ENCODE measurements at regions not wholly inside any gene's neighbourhood (a gene's known extent, or its start where the extent isn't known, plus 50 kb on each side); places are given as distances from the start of the nearest gene placed in this dataset.

GRCh38 chr14:36013483-36013882 is 163.0 kb downstream of the PTCSC3 start:
- TF ChIP-seq, protein P1, sequence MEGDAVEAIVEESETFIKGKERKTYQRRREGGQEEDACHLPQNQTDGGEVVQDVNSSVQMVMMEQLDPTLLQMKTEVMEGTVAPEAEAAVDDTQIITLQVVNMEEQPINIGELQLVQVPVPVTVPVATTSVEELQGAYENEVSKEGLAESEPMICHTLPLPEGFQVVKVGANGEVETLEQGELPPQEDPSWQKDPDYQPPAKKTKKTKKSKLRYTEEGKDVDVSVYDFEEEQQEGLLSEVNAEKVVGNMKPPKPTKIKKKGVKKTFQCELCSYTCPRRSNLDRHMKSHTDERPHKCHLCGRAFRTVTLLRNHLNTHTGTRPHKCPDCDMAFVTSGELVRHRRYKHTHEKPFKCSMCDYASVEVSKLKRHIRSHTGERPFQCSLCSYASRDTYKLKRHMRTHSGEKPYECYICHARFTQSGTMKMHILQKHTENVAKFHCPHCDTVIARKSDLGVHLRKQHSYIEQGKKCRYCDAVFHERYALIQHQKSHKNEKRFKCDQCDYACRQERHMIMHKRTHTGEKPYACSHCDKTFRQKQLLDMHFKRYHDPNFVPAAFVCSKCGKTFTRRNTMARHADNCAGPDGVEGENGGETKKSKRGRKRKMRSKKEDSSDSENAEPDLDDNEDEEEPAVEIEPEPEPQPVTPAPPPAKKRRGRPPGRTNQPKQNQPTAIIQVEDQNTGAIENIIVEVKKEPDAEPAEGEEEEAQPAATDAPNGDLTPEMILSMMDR (IDR thresholded peaks at IDR 0.05; ENCODE audit: control insufficient read depth, insufficient read depth, low read depth, low read length, missing control alignments): no peak

DNA sequence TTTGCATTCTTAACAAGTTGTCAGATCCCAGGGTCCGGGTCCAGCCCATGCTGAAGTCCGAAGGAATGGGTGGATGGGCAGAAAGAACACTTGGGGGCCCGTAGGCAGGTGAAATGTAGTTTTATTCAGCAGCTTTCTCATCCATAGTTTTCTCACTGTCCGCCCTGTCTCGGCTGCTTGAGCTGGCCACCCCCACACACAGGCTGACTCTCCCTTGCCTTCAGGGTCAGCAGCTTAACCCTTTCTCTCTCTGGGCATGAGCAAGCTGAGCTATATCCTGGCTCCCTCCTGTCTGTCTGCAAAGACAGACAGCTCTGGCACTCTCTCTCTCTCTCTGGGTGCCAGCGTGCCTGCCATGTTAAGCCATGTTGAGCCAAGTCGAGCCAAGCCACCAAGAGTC is 163.9 kb downstream of the PTCSC3 start:
- no peak for DNase-seq (ENCODE audit: low read depth)
- TF ChIP-seq, protein P1 (IDR thresholded peaks at IDR 0.05; ENCODE audit: control insufficient read depth, insufficient read depth, low read depth, low read length, missing control alignments): no peak
- no peak overlapping the region for H3K4me3 ChIP-seq (ENCODE audit: control insufficient read depth, low read depth, low read length)

More at GRCh38 chr14:36013483-36013882, 163.0 kb downstream of the PTCSC3 start:
- no peak overlapping the region for H3K4me3 ChIP-seq (ENCODE audit: control insufficient read depth, low read depth, low read length)
- DNase-seq (ENCODE audit: low read depth): no peak

GRCh38 chr14:36009643-36010042 is 166.9 kb downstream of the PTCSC3 start:
- TF ChIP-seq, protein P1 (IDR thresholded peaks at IDR 0.05; ENCODE audit: control insufficient read depth, insufficient read depth, low read depth, low read length, missing control alignments): no peak
- no peak overlapping the region for H3K4me3 ChIP-seq (ENCODE audit: control insufficient read depth, low read depth, low read length)
- no peak for DNase-seq (ENCODE audit: low read depth)

GRCh38 chr14:36006623-36007022 is 169.9 kb downstream of the PTCSC3 start:
- no peak overlapping the region for H3K4me3 ChIP-seq (ENCODE audit: control insufficient read depth, low read depth, low read length)
- DNase-seq (ENCODE audit: low read depth): no peak
- TF ChIP-seq, protein P1 (IDR thresholded peaks at IDR 0.05; ENCODE audit: control insufficient read depth, insufficient read depth, low read depth, low read length, missing control alignments): no peak

- H3K4me3 ChIP-seq (ENCODE audit: control insufficient read depth, low read depth, low read length): no peak overlapping the region
- TF ChIP-seq, protein P1 (IDR thresholded peaks at IDR 0.05; ENCODE audit: control insufficient read depth, insufficient read depth, low read depth, low read length, missing control alignments): no peak
- DNase-seq (ENCODE audit: low read depth): no peak
These were observed 170.9 kb downstream of the PTCSC3 start for GRCh38 chr14:36005670-36006069.

DNA sequence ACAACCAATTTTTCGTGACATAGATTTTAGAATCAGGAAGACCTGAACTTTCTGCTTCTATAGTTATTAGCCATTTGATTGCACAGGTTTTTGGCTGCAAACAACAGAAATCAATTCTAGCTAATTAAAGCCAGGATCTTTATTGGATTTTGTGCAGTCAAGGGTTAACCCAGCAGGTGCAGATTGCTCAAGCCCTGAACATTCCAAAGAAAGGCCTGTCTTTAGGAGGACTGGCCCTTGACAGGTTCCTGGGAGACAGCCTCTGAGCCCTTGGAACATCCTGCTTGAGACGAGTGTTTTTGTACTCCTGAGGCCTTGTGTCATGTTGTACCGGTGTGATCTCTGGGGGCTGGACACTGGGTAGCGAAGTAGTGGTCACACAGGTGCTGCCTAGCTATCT is 174.6 kb downstream of the PTCSC3 start:
- H3K4me3 ChIP-seq (ENCODE audit: control insufficient read depth, low read depth, low read length): no peak overlapping the region
- no peak for DNase-seq (ENCODE audit: low read depth)
- TF ChIP-seq, protein P1 (IDR thresholded peaks at IDR 0.05; ENCODE audit: control insufficient read depth, insufficient read depth, low read depth, low read length, missing control alignments): no peak

DNA sequence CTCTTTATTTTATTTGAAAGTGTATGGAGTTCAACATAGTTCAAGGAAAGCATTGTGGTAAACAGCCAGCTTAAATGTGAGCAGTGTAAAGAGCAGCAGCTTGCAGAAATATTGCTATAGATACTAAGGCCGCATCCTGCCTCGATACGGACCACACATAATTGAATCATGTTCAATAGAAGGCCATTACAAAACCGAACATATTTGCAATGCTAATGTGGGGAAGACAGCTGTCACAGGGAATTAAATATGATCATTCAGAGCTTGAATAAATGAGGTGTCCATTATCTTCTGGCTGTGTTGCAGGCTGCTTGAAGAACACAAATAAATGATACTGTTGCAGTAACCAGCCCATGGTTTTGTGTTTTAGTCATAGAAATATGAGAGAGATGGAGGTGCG is 173.2 kb downstream of the BRMS1L start:
- DNase-seq (ENCODE audit: low read depth): no peak
- TF ChIP-seq, protein P1 (IDR thresholded peaks at IDR 0.05; ENCODE audit: control insufficient read depth, insufficient read depth, low read depth, low read length, missing control alignments): no peak
- no peak overlapping the region for H3K4me3 ChIP-seq (ENCODE audit: control insufficient read depth, low read depth, low read length)

All from AG09309 (cell line).